SK-N-SH (cell line): ENCODE measurements at regions not wholly inside any gene's neighbourhood (a gene's known extent, or its start where the extent isn't known, plus 50 kb on each side); places are given as distances from the start of the nearest gene placed in this dataset.

Experiments used
- CTCF ChIA-PET: fragments of 300-600, 350-600 bp; formaldehyde crosslinking; extraction: SDS; loops from one replicate; lab custom pipeline; 2021; lab: Yijun Ruan, JAX
- POLR2A ChIA-PET: fragments of 350-600 bp; sonication (Branson Sonifier 250); formaldehyde crosslinking; extraction: SDS; loops from one replicate; lab custom pipeline; 2020; ENCODE audit warnings: antibody characterized with exemption, inconsistent platforms; lab: Yijun Ruan, JAX
- DNase-seq: peaks from one replicate; pipeline ENCODE4 v3.0.0; 2012
- H2AFZ ChIP-seq: fragments of 200-600 bp; sonication (generic); 2 replicates; pipeline ENCODE4 v1.8.1; 2016; ENCODE audit warnings: antibody characterized with exemption, mild to moderate bottlenecking, low read depth
- H3F3A ChIP-seq: fragments of 200-600 bp; sonication (generic); replicated peaks from 2 replicates; pipeline ENCODE3; 2016; ENCODE audit warnings: antibody characterized with exemption, mild to moderate bottlenecking; ENCODE audit not compliant: insufficient read depth
- H3K27ac ChIP-seq, 2 experiments: fragments of 200-500 bp in 1 of 2; fragments of 200-600 bp in 1 of 2; sonication (Bioruptor generic) in 1 of 2; sonication (generic), shearing (Covaris generic) in 1 of 2; 2 replicates each; pipeline versions ENCODE4 v1.5.1 to v1.6.1; 2014 to 2016; ENCODE audit warnings: low read depth in 2 of 2, inconsistent platforms in 1 of 2, low read length in 1 of 2, mild to moderate bottlenecking in 1 of 2, mixed read lengths in 1 of 2
- H3K27me3 ChIP-seq: fragments of 200-600 bp; sonication (generic), shearing (Covaris generic); 2 replicates; pipeline ENCODE4 v1.6.1; 2016; ENCODE audit warnings: mixed run types; ENCODE audit not compliant: insufficient read depth
- H3K36me3 ChIP-seq, 2 experiments: fragments of 200-500 bp in 1 of 2; fragments of 200-600 bp in 1 of 2; sonication (Bioruptor generic) in 1 of 2; sonication (generic) in 1 of 2; replicated peaks in 1 of 2; 2 replicates each; pipeline versions ENCODE3 to v1.5.1; 2014 to 2016; ENCODE audit warnings: low read length in 1 of 2, mild to moderate bottlenecking in 1 of 2; ENCODE audit not compliant: insufficient read depth in 2 of 2, control insufficient read depth in 1 of 2
- H3K4me1 ChIP-seq, 2 experiments: fragments of 200-500 bp in 1 of 2; fragments of 200-600 bp in 1 of 2; sonication (Bioruptor generic) in 1 of 2; sonication (generic), shearing (Covaris generic) in 1 of 2; 2 replicates each; pipeline versions ENCODE4 v1.5.1 to v1.6.1; 2014 to 2016; ENCODE audit warnings: low read depth in 1 of 2, low read length in 1 of 2, mixed run types in 1 of 2; ENCODE audit not compliant: insufficient read depth in 2 of 2, control insufficient read depth in 1 of 2
- H3K4me2 ChIP-seq: fragments of 200-600 bp; sonication (generic), shearing (Covaris generic); 2 replicates; pipeline ENCODE4 v1.6.1; 2017; ENCODE audit warnings: mixed run types
- H3K4me3 ChIP-seq, 2 experiments: fragments of 200-500 bp in 1 of 2; fragments of 200-600 bp in 1 of 2; sonication (Bioruptor generic) in 1 of 2; sonication (generic), shearing (Covaris generic) in 1 of 2; 2 replicates each; pipeline versions ENCODE4 v1.5.1 to v1.8.1; 2014 to 2016; ENCODE audit warnings: low read depth in 2 of 2, inconsistent platforms in 1 of 2, low read length in 1 of 2, mild to moderate bottlenecking in 1 of 2, mixed read lengths in 1 of 2, moderate library complexity in 1 of 2
- H3K79me2 ChIP-seq: fragments of 200-600 bp; sonication (generic); 2 replicates; pipeline ENCODE4 v1.8.1; 2017; ENCODE audit warnings: mild to moderate bottlenecking; ENCODE audit not compliant: insufficient read depth
- H3K9ac ChIP-seq: fragments of 200-600 bp; sonication (generic); 2 replicates; pipeline ENCODE4 v1.6.1; 2017; ENCODE audit warnings: mixed run types
- H3K9me2 ChIP-seq: fragments of 200-600 bp; sonication (generic); 2 replicates; pipeline ENCODE4 v1.6.1; 2017; ENCODE audit warnings: mixed run types
- H3K9me3 ChIP-seq: fragments of 200-600 bp; sonication (generic); 2 replicates; pipeline ENCODE4 v1.6.1; 2017; ENCODE audit warnings: mixed run types, mild to moderate bottlenecking, moderate library complexity
- H4K20me1 ChIP-seq: fragments of 200-600 bp; sonication (generic); 2 replicates; pipeline ENCODE4 v1.6.1; 2017; ENCODE audit warnings: mild to moderate bottlenecking, mixed run types; ENCODE audit not compliant: insufficient read depth
- FOSL2 ChIP-seq: IDR thresholded peaks from 2 replicates; pipeline ENCODE4 v1.4.0; 2012; ENCODE audit warnings: low read depth, mild to moderate bottlenecking, moderate library complexity, borderline replicate concordance
- GABPA ChIP-seq: IDR thresholded peaks from 2 replicates; pipeline ENCODE4 v1.4.0; 2012; ENCODE audit warnings: low read depth, mild to moderate bottlenecking
- POLR2AphosphoS5 ChIP-seq: IDR thresholded peaks from 2 replicates; pipeline ENCODE4 v1.6.1; 2012; ENCODE audit warnings: low read depth, low read length
- SMC3 ChIP-seq: IDR thresholded peaks from 2 replicates; pipeline ENCODE4 v1.6.1; 2012; ENCODE audit warnings: low read depth, low read length, improper control_type of control experiment
- TEAD4 ChIP-seq: IDR thresholded peaks from 2 replicates; pipeline ENCODE4 v1.4.0; 2012; ENCODE audit warnings: mild to moderate bottlenecking, borderline replicate concordance; ENCODE audit not compliant: insufficient read depth
- USF2 ChIP-seq: fragments of 150-350 bp; IDR thresholded peaks from 2 replicates; pipeline ENCODE4 v1.6.1; 2017; ENCODE audit warnings: antibody characterized with exemption, low read length, low read depth, borderline replicate concordance
- YY1 ChIP-seq: IDR thresholded peaks from 2 replicates; pipeline ENCODE4 v1.4.0; 2012; ENCODE audit warnings: low read depth, mild to moderate bottlenecking
- whole genome bisulfite sequencing: methylation state at CpG from one replicate; pipeline ENCODE4 v1.1.6; 2017; ENCODE audit warnings: low lambda C conversion rate; 5-methylcytosine and 5-hydroxymethylcytosine counted together
- TF ChIP-seq, protein P1 (sequence below): IDR thresholded peaks from 2 replicates; pipeline ENCODE4 v1.4.0; 2012; ENCODE audit warnings: low read depth
- TF ChIP-seq, protein P2 (sequence below): IDR thresholded peaks from 2 replicates; pipeline ENCODE4; 2012
- TF ChIP-seq, protein P3 (sequence below): IDR thresholded peaks from 2 replicates; pipeline ENCODE4 v1.6.1; 2012; ENCODE audit warnings: mild to moderate bottlenecking, low read depth, low read length, moderate library complexity

GRCh38 chr4:8796096-8796495 lies 75.5 kb downstream of the HMX1 start:
- TF ChIP-seq, protein P1, sequence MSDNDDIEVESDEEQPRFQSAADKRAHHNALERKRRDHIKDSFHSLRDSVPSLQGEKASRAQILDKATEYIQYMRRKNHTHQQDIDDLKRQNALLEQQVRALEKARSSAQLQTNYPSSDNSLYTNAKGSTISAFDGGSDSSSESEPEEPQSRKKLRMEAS, result no peak
- TF ChIP-seq FOSL2, result no peak
- TF ChIP-seq YY1, result no peak
- no peak for TF ChIP-seq GABPA
- TF ChIP-seq SMC3, result no peak
- no peak for TF ChIP-seq USF2
- TF ChIP-seq, protein P2, sequence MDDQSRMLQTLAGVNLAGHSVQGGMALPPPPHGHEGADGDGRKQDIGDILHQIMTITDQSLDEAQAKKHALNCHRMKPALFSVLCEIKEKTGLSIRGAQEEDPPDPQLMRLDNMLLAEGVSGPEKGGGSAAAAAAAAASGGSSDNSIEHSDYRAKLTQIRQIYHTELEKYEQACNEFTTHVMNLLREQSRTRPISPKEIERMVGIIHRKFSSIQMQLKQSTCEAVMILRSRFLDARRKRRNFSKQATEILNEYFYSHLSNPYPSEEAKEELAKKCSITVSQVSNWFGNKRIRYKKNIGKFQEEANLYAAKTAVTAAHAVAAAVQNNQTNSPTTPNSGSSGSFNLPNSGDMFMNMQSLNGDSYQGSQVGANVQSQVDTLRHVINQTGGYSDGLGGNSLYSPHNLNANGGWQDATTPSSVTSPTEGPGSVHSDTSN, result no peak
- WGBS, result 75% methylated on average over 6 of the region's 9 CpGs
- no peaks in the 10 kb centered on the region for H3K27me3 ChIP-seq
- H3K9me3 ChIP-seq, result no peaks in the 10 kb centered on the region
- no peaks in the 10 kb centered on the region for H3F3A ChIP-seq
- POLR2A ChIA-PET, result interaction anchor here (0.9 kb wide), 1 partner anchor 21 kb away, joined by 3 read pairs; no protein-coding TSS in a partner anchor
- no peak overlapping the region for H3K4me2 ChIP-seq
- no peaks in the 10 kb centered on the region for H3K79me2 ChIP-seq
- no peak overlapping the region for H3K9ac ChIP-seq
- no peak overlapping the region for H3K27ac ChIP-seq
- no peaks in the 10 kb centered on the region for H3K36me3 ChIP-seq
- CTCF ChIA-PET, result interaction anchor here (1.3 to 3.0 kb wide), 2 partner anchors 21 to 24 kb away, joined by 3 to 17 read pairs; no protein-coding TSS in a partner anchor
- H2AFZ ChIP-seq, result no peak overlapping the region
- H4K20me1 ChIP-seq, result no peaks in the 10 kb centered on the region
- peaks cover 0 to 29% of the 10 kb centered on the region in 2 experiments; a peak in 1 of 4 replicates for H3K4me1 ChIP-seq
- no peak overlapping the region for H3K4me3 ChIP-seq
- no peak for DNase-seq
- H3K9me2 ChIP-seq, result no peaks in the 10 kb centered on the region

DNA sequence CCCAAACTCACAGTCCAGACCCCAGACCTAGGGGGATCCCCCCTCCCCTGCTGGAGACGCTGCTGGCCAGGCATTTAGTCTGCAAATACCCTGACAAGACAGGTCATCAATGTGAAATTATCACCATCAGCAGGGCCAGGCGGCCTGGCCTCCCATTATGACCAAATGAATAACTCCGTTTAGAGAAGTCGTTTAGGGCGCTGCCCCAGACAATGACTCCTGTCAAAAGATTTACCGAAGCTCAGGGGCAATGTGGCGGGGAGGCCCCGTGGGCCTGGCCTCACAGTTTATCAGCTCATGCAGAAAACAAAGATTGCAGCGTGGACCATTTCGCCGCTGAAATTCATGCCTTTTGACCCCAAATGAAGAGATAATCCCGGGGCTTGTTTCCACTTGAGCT lies 76.5 kb downstream of the HMX1 start:
- H4K20me1 ChIP-seq, result no peaks in the 10 kb centered on the region
- H3K9me2 ChIP-seq, result no peaks in the 10 kb centered on the region
- ChIA-PET POLR2A (interaction anchor here (0.9 kb wide), 1 partner anchor 22 kb away, joined by 3 read pairs; no protein-coding TSS in a partner anchor), CTCF (interaction anchor here (0.6 to 3.0 kb wide), 5 partner anchors 10 to 107 kb away, joined by 3 to 17 read pairs (median 3); no protein-coding TSS in a partner anchor)
- no peak overlapping the region for H3K4me2 ChIP-seq
- H3K4me3 ChIP-seq, result no peak overlapping the region
- no peaks in the 10 kb centered on the region for H3K79me2 ChIP-seq
- H3K9ac ChIP-seq, result no peak overlapping the region
- 41% methylated on average over 12 of the region's 12 CpGs for WGBS
- TF ChIP-seq TEAD4, result no peak
- no peak overlapping the region for H2AFZ ChIP-seq
- H3K4me1 ChIP-seq, result peaks cover 0 to 29% of the 10 kb centered on the region in 2 experiments; a peak in 1 of 4 replicates
- no peaks in the 10 kb centered on the region for H3K27me3 ChIP-seq
- H3F3A ChIP-seq, result no peaks in the 10 kb centered on the region
- H3K36me3 ChIP-seq, result no peaks in the 10 kb centered on the region
- no peaks in the 10 kb centered on the region for H3K9me3 ChIP-seq
- DNase-seq, result no peak
- H3K27ac ChIP-seq, result no peak overlapping the region

- H3K9me2 ChIP-seq, result no peaks in the 10 kb centered on the region
- no peak overlapping the region for H2AFZ ChIP-seq
- no peaks in the 10 kb centered on the region for H4K20me1 ChIP-seq
- DNase-seq, result no peak
- H3K27ac ChIP-seq, result peak overlapping the region in 1 of 2 experiments; percentile 76; a peak in 1 of 4 replicates
- ChIA-PET CTCF (interaction anchor here (0.8 to 3.0 kb wide), 4 partner anchors 9 to 106 kb away, joined by 3 to 17 read pairs (median 6); no protein-coding TSS in a partner anchor), POLR2A (no interaction called here)
- H3K79me2 ChIP-seq, result no peaks in the 10 kb centered on the region
- H3K27me3 ChIP-seq, result no peaks in the 10 kb centered on the region
- 56% methylated on average over 11 of the region's 18 CpGs for WGBS
- TF ChIP-seq, protein P3, sequence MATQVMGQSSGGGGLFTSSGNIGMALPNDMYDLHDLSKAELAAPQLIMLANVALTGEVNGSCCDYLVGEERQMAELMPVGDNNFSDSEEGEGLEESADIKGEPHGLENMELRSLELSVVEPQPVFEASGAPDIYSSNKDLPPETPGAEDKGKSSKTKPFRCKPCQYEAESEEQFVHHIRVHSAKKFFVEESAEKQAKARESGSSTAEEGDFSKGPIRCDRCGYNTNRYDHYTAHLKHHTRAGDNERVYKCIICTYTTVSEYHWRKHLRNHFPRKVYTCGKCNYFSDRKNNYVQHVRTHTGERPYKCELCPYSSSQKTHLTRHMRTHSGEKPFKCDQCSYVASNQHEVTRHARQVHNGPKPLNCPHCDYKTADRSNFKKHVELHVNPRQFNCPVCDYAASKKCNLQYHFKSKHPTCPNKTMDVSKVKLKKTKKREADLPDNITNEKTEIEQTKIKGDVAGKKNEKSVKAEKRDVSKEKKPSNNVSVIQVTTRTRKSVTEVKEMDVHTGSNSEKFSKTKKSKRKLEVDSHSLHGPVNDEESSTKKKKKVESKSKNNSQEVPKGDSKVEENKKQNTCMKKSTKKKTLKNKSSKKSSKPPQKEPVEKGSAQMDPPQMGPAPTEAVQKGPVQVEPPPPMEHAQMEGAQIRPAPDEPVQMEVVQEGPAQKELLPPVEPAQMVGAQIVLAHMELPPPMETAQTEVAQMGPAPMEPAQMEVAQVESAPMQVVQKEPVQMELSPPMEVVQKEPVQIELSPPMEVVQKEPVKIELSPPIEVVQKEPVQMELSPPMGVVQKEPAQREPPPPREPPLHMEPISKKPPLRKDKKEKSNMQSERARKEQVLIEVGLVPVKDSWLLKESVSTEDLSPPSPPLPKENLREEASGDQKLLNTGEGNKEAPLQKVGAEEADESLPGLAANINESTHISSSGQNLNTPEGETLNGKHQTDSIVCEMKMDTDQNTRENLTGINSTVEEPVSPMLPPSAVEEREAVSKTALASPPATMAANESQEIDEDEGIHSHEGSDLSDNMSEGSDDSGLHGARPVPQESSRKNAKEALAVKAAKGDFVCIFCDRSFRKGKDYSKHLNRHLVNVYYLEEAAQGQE, result no peak
- TF ChIP-seq POLR2AphosphoS5, result no peak
- no peak for TF ChIP-seq YY1
- no peak overlapping the region for H3K4me3 ChIP-seq
- no peaks in the 10 kb centered on the region for H3K36me3 ChIP-seq
- no peak overlapping the region for H3K9ac ChIP-seq
- no peak overlapping the region for H3K4me2 ChIP-seq
- peaks cover 0 to 29% of the 10 kb centered on the region in 2 experiments; a peak in 1 of 4 replicates for H3K4me1 ChIP-seq
- H3K9me3 ChIP-seq, result no peaks in the 10 kb centered on the region
- no peaks in the 10 kb centered on the region for H3F3A ChIP-seq
Measured at GRCh38 chr4:8794491-8794890, 77.1 kb downstream of the HMX1 start.
